ENCODE measurements at regions not wholly inside any gene's neighbourhood (a gene's known extent, or its start where the extent isn't known, plus 50 kb on each side); places are given as distances from the start of the nearest gene placed in this dataset.

- in situ Hi-C loops (cut with MboI) (no loop called here), intact Hi-C loops (cut with micrococcal nuclease; ENCODE audit: unreplicated experiment) (no loop called here)
- Histone ChIP-seq H4K20me1 (ENCODE audit: control insufficient read depth, insufficient read depth) (no peaks in the 10 kb centered on the region), H3K9me3 (replicated peaks; ENCODE audit: control insufficient read depth, insufficient read depth, low read length) (no peaks in the 10 kb centered on the region), H2AFZ (ENCODE audit: control insufficient read depth, low read depth, low read length) (no peak overlapping the region), H3K4me3 (no peak overlapping the region), H3K27ac (ENCODE audit: control insufficient read depth, insufficient read depth) (no peak overlapping the region), H3K9ac (ENCODE audit: control insufficient read depth, insufficient read depth, low read length) (no peak overlapping the region), H3K36me3 (ENCODE audit: control insufficient read depth in 2 of 2, insufficient read depth in 2 of 2, low read length in 1 of 2) (no peaks in the 10 kb centered on the region), H3K27me3 (replicated peaks in 1 of 2; ENCODE audit: control insufficient read depth in 2 of 2, insufficient read depth in 2 of 2, low read length in 1 of 2) (no peaks in the 10 kb centered on the region; a peak in 1 of 4 replicates), H3K4me1 (ENCODE audit: control insufficient read depth, insufficient read depth, low read length) (no peaks in the 10 kb centered on the region), H3K79me2 (ENCODE audit: control insufficient read depth, insufficient read depth, low read length) (no peaks in the 10 kb centered on the region), H3K4me2 (ENCODE audit: control insufficient read depth, insufficient read depth) (no peak overlapping the region)
- no TSS peak for BruUV-seq (replicated peaks)
- no peak for DNase-seq (ENCODE audit: low read depth, low spot score)
- WGBS (ENCODE audit: insufficient coverage, insufficient replicate concordance, low lambda C conversion rate, missing lambda C conversion rate), result 36% methylated on average over 15 of the region's 15 CpGs
- ChIA-PET SMC1A (ENCODE audit: uncharacterized antibody, unreplicated experiment) (no interaction called here), POLR2A (no interaction called here), RAD21 (ENCODE audit: unreplicated experiment) (no interaction called here), CTCF (interaction anchor here (0.6 kb wide), 1 partner anchor 81 kb away, joined by 5 read pairs; no protein-coding TSS in a partner anchor)
- no peak for FAIRE-seq
- ATAC-seq, result no peak
- TF ChIP-seq TCF7 (IDR thresholded peaks at IDR 0.05; ENCODE audit: borderline replicate concordance), result no peak
Observed at GRCh38 chr1:29944253-29944905, 708.1 kb downstream of the PTPRU start.

GRCh38 chr1:29943034-29943433 lies 706.7 kb downstream of the PTPRU start:
- Histone ChIP-seq H3K4me3 (no peak overlapping the region), H4K20me1 (ENCODE audit: control insufficient read depth, insufficient read depth) (no peaks in the 10 kb centered on the region), H3K36me3 (ENCODE audit: control insufficient read depth in 2 of 2, insufficient read depth in 2 of 2, low read length in 1 of 2) (no peaks in the 10 kb centered on the region), H3K9me3 (replicated peaks; ENCODE audit: control insufficient read depth, insufficient read depth, low read length) (no peaks in the 10 kb centered on the region), H3K79me2 (ENCODE audit: control insufficient read depth, insufficient read depth, low read length) (no peaks in the 10 kb centered on the region), H3K27ac (ENCODE audit: control insufficient read depth, insufficient read depth) (no peak overlapping the region), H2AFZ (ENCODE audit: control insufficient read depth, low read depth, low read length) (no peak overlapping the region), H3K27me3 (replicated peaks in 1 of 2; ENCODE audit: control insufficient read depth in 2 of 2, insufficient read depth in 2 of 2, low read length in 1 of 2) (no peaks in the 10 kb centered on the region), H3K9ac (ENCODE audit: control insufficient read depth, insufficient read depth, low read length) (no peak overlapping the region), H3K4me2 (ENCODE audit: control insufficient read depth, insufficient read depth) (no peak overlapping the region), H3K4me1 (ENCODE audit: control insufficient read depth, insufficient read depth, low read length) (no peaks in the 10 kb centered on the region)
- 4% methylated on average over 2 of the region's 2 CpGs for WGBS (ENCODE audit: insufficient coverage, insufficient replicate concordance, low lambda C conversion rate, missing lambda C conversion rate)
- no TSS peak for BruUV-seq (replicated peaks)
- in situ Hi-C loops (cut with MboI) (no loop called here), intact Hi-C loops (cut with micrococcal nuclease; ENCODE audit: unreplicated experiment) (no loop called here)
- FAIRE-seq, result no peak
- DNase-seq (ENCODE audit: low read depth, low spot score), result no peak
- ChIA-PET POLR2A (no interaction called here), RAD21 (ENCODE audit: unreplicated experiment) (no interaction called here), CTCF (no interaction called here), SMC1A (ENCODE audit: uncharacterized antibody, unreplicated experiment) (no interaction called here)
- TF ChIP-seq FOS (IDR thresholded peaks at IDR 0.05; ENCODE audit: borderline replicate concordance, extremely low read depth, insufficient read length), result no peak
- no peak for TF ChIP-seq SREBF1 (IDR thresholded peaks at IDR 0.05; ENCODE audit: low read length)
- TF ChIP-seq POLR2A (IDR thresholded peaks at IDR 0.05; ENCODE audit: low read depth, low read length), result no peak
- no peak for TF ChIP-seq ZNF217 (IDR thresholded peaks at IDR 0.05)
- no peak for TF ChIP-seq FOXM1 (IDR thresholded peaks at IDR 0.05; ENCODE audit: low read depth, low read length)
- no peak for TF ChIP-seq IKZF1 (conservative IDR thresholded peaks at IDR 0.05)
- ATAC-seq, result no peak
